HS-5 (cell line): ENCODE measurements at regions not wholly inside any gene's neighbourhood (a gene's known extent, or its start where the extent isn't known, plus 50 kb on each side); places are given as distances from the start of the nearest gene placed in this dataset.

Source experiments
- DNase-seq: peaks from one replicate; pipeline ENCODE4 v3.0.0-alpha.2; 2012; ENCODE audit warnings: low read depth

DNA sequence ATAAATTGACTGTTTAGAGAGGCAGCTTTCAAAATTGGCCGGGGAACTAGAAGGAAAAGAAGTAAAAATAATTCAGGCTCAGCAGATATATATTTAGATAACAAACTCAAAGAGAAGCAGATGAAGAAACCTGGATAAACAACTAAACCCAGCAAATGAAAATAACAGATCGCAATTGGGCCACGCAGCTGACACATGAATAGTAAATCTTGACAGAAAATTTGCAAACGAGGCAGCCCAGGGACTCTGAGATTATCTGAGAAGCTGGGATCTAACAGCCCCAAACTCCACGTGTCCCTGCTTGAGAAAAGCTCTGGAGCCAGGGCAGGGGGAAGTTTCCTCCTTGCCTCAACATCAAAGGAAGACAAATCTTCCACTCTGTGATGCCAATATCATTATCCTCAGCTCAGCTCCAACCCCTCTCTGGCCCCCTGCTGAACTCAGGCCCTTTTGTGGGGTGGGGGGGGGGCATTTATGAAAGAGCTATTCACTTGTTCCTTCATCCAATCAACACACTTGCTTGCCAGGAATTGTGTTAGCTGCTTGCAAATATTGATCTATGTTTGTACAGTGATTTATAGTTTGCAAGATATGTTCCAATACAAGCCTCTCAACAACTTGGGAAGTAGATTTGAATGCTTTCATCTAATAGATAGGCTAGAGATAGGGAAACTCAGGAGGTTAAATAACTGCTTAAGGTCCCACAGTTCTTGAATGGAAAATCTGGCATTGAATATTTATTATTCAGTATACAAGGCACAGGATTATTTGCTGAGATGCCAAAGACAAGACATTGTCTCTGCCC lies 72.5 kb upstream of the C11orf87 start:
- DNase-seq = no peak

DNA sequence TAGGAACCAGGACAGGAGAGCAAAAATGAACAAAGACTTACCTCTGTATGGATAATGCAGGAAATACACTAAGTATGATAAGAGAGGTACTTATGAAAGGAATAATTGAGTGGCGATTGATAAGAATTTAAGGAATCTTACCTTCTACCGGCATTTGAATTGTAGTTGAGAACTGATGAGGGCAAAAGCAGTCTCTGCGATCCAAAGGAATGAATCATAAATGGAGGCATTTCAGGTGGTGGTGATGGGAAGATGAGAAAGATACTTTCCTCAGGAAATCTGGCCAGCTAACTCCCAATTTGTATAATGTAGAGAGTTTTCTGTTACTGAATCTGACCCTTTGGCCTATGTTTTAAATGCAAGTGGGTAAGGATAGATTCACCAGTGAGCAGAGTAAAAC lies 71.9 kb upstream of the C11orf87 start:
- no peak for DNase-seq

DNA sequence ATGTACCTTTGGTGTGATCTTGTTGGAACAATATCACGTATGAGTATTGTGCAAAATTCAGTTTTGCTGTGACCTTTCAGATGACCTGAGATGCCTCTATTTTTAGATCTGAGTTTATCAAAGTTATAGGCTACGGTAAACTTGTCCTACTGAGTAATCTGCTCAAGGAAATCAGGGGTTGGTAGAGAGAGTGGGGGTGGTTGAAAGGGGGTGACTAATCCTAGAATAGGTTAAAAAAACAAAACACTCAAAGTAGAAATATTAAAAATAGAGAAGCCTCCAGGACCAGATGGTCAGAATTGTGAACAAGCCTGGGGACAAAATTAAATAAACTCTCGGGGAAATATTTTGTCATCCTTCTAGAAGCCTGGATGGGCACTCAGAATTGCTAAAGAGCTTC lies 59.9 kb upstream of the C11orf87 start:
- no peak for DNase-seq

DNA sequence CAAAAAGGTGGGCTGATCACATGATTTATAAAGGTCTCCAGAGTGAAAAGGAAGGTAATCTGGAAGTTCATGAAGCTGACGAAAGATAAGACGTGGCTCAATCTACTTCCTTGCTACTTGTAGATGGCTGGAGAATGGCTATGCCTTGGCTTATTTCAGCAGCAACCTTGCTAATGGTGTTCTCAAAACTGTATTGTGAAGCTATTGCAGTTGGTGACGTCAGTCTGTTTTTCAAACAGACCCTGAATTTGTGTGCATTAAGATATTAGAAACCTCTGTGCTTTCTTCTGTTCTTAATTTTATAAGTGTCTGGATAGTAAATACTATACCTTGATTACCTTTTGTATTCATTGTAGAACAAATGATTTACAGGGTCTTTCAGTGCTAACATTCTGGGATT lies 58.3 kb upstream of the C11orf87 start:
- DNase-seq = no peak

DNA sequence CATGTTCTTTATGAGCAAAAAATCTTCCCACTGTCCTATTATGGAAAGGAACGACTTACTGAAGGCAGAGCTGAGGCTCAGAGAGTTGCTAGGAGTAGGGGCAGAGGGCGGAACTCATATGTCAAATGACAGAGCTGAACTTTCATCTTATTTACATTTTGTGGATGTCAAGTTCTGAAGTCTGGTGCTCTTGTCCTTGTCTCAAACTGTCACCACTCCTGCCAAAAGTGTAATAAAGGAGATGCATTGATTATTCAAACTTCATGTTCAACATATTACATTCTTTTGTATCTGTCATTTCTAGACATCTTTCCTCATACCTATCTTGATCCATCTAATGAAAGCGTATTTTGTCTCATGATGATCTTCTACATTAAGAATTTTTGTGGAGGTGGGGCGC lies 57.1 kb upstream of the C11orf87 start:
- DNase-seq = no peak

DNA sequence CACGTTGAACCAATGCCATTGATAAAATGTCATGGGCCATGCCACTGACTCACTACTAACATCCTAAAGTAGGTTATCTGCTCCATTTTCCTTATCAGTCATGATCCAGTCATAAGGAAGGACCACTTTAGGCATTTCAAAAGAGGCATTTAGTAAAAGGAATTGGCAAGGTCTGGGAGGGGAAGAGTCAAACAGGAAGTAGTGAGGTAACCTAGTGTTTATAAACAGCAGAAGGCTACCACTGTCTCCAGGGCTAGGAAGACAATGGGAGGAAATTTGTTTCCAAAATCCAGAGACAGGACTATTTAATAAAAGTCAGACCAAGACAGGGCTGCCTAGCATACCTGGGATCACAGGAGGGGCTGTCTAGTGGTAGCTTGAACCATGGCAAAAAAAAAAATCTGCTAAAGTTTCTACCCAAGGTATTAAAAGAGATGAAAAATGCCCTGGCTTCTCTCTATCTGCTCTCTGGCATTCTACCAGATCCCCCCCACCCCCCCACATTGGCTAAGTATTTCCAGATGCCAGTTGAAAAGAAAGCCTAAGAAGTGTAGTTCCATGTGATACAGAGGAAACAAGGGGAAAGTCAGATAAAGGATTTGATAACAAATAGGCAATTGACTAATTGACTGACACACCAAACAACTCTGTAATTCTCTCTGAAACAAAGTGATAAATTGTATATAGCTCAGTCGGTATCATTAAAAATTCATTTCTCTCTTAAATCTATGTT lies 50.4 kb upstream of the C11orf87 start:
- DNase-seq = peak; percentile 24
